NB4 (cell line): ENCODE measurements at regions not wholly inside any gene's neighbourhood (a gene's known extent, or its start where the extent isn't known, plus 50 kb on each side); places are given as distances from the start of the nearest gene placed in this dataset.

Source experiments
- POLR2A ChIP-seq: IDR thresholded peaks from 2 replicates; pipeline ENCODE4 v1.6.1; 2011; ENCODE audit warnings: mild to moderate bottlenecking; ENCODE audit not compliant: insufficient read length; ENCODE audit errors: extremely low read depth
- TF ChIP-seq, protein P1 (sequence below): IDR thresholded peaks from one replicate; pipeline ENCODE4 v1.5.1; 2012; ENCODE audit warnings: low read depth, low read length

DNA sequence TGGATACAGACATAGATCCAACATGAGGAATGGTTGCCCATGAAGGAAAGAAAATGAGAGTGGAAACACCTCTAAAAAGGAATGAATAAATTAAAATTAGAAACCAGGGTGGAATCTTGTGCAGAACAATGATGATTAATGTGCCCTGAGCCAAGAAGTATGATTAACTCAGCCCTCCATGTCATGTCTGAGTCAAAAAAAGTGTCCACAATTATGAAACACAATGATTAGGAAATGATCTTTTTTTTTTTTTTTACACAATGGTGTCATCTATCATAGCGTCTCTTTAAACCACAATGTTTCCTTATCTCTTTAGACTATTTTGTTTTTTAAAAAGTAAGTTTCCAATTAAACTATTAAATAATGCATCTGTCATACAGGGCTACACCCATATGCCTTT, 78.9 kb upstream of the RAB4A start:
- no peak for TF ChIP-seq POLR2A
- TF ChIP-seq, protein P1, sequence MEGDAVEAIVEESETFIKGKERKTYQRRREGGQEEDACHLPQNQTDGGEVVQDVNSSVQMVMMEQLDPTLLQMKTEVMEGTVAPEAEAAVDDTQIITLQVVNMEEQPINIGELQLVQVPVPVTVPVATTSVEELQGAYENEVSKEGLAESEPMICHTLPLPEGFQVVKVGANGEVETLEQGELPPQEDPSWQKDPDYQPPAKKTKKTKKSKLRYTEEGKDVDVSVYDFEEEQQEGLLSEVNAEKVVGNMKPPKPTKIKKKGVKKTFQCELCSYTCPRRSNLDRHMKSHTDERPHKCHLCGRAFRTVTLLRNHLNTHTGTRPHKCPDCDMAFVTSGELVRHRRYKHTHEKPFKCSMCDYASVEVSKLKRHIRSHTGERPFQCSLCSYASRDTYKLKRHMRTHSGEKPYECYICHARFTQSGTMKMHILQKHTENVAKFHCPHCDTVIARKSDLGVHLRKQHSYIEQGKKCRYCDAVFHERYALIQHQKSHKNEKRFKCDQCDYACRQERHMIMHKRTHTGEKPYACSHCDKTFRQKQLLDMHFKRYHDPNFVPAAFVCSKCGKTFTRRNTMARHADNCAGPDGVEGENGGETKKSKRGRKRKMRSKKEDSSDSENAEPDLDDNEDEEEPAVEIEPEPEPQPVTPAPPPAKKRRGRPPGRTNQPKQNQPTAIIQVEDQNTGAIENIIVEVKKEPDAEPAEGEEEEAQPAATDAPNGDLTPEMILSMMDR = no peak
